HEK293 (cell line): ENCODE measurements at regions not wholly inside any gene's neighbourhood (a gene's known extent, or its start where the extent isn't known, plus 50 kb on each side); places are given as distances from the start of the nearest gene placed in this dataset.

Source experiments
- CTCF ChIA-PET: fragments of 350-600 bp; formaldehyde crosslinking; extraction: SDS; loops from one replicate; lab custom pipeline; 2021; ENCODE audit warnings: antibody characterized with exemption; lab: Yijun Ruan, JAX
- POLR2A ChIA-PET: fragments of 300-600 bp; formaldehyde crosslinking; extraction: SDS; loops from one replicate; lab custom pipeline; 2020; ENCODE audit warnings: antibody characterized with exemption, inconsistent platforms; lab: Yijun Ruan, JAX
- H3K27ac ChIP-seq: fragments of 200-500 bp; sonication (Bioruptor generic); 2 replicates; pipeline ENCODE4 v1.5.1; 2014; ENCODE audit warnings: low read depth, low read length, control low read depth, inconsistent platforms; ENCODE audit errors: extremely low read depth
- H3K36me3 ChIP-seq, 2 experiments: fragments of 200-500 bp in 1 of 2; sonication (Bioruptor generic) in 1 of 2; 1 replicate in 1 of 2; 2 replicates in 1 of 2; pipeline ENCODE4 v1.5.1; 2014 to 2017; ENCODE audit warnings: inconsistent platforms in 2 of 2, low read length in 2 of 2; ENCODE audit not compliant: control insufficient read depth in 2 of 2, insufficient read depth in 1 of 2
- H3K4me1 ChIP-seq: fragments of 200-500 bp; sonication (Bioruptor generic); 2 replicates; pipeline ENCODE4 v1.5.1; 2014; ENCODE audit warnings: mild to moderate bottlenecking, low read length, inconsistent platforms; ENCODE audit not compliant: control insufficient read depth, insufficient read depth
- H3K4me3 ChIP-seq: 2 replicates; pipeline ENCODE4 v1.5.1; 2011; ENCODE audit warnings: low read depth, mild to moderate bottlenecking, control low read depth, low read length, moderate library complexity
- H3K9me3 ChIP-seq: fragments of 200-500 bp; sonication (Bioruptor generic); 2 replicates; pipeline ENCODE4 v1.5.1; 2014; ENCODE audit warnings: low read depth, low read length, inconsistent platforms; ENCODE audit not compliant: control insufficient read depth, insufficient read depth
- KLF7 ChIP-seq: fragments of 450-650 bp; formaldehyde crosslinking; IDR thresholded peaks from 2 replicates; pipeline ENCODE4 v1.5.1; 2016; ENCODE audit warnings: missing biosample characterization, missing genetic modification characterization, borderline replicate concordance
- ZBTB26 ChIP-seq: fragments of 450-650 bp; formaldehyde crosslinking; optimal IDR thresholded peaks from 2 replicates; pipeline ENCODE3; 2016; ENCODE audit warnings: missing biosample characterization, mild to moderate bottlenecking, missing genetic modification characterization
- ZBTB44 ChIP-seq: fragments of 450-650 bp; IDR thresholded peaks from 2 replicates; pipeline ENCODE4 v1.5.1; 2018; ENCODE audit warnings: missing biosample characterization, mild to moderate bottlenecking, missing genetic modification characterization
- ZBTB7A ChIP-seq: fragments of 450-650 bp; formaldehyde crosslinking; IDR thresholded peaks from 2 replicates; pipeline ENCODE4 v1.5.1; 2016; ENCODE audit warnings: low read depth, missing biosample characterization, missing genetic modification characterization
- ZFHX2 ChIP-seq: fragments of 450-650 bp; formaldehyde crosslinking; conservative IDR thresholded peaks from 2 replicates; pipeline ENCODE4 v1.5.1; 2016; ENCODE audit warnings: missing biosample characterization, missing genetic modification characterization
- ZFP69B ChIP-seq: fragments of 450-650 bp; formaldehyde crosslinking; IDR thresholded peaks from 2 replicates; pipeline ENCODE4 v1.5.1; 2016; ENCODE audit warnings: missing biosample characterization, missing genetic modification characterization
- ZNF121 ChIP-seq: fragments of 450-650 bp; formaldehyde crosslinking; IDR thresholded peaks from 2 replicates; pipeline ENCODE4 v1.5.1; 2016; ENCODE audit warnings: missing biosample characterization, missing genetic modification characterization
- ZNF16 ChIP-seq: fragments of 450-650 bp; formaldehyde crosslinking; IDR thresholded peaks from 2 replicates; pipeline ENCODE4 v1.5.1; 2016; ENCODE audit warnings: low read depth, missing biosample characterization, missing genetic modification characterization
- ZNF335 ChIP-seq: fragments of 450-650 bp; formaldehyde crosslinking; conservative IDR thresholded peaks from 2 replicates; pipeline ENCODE4 v1.5.1; 2016; ENCODE audit warnings: missing biosample characterization, missing genetic modification characterization
- ZNF394 ChIP-seq: fragments of 450-650 bp; formaldehyde crosslinking; IDR thresholded peaks from 2 replicates; pipeline ENCODE4 v1.5.1; 2016; ENCODE audit warnings: missing biosample characterization, missing genetic modification characterization, mild to moderate bottlenecking, moderate library complexity, borderline replicate concordance
- ZNF398 ChIP-seq: fragments of 450-650 bp; formaldehyde crosslinking; IDR thresholded peaks from 2 replicates; pipeline ENCODE4 v1.5.1; 2017; ENCODE audit warnings: missing biosample characterization, missing genetic modification characterization
- ZNF670 ChIP-seq: fragments of 450-650 bp; formaldehyde crosslinking; IDR thresholded peaks from 2 replicates; pipeline ENCODE4 v1.5.1; 2016; ENCODE audit warnings: missing biosample characterization, missing genetic modification characterization, low read depth
- ZNF707 ChIP-seq: fragments of 450-650 bp; formaldehyde crosslinking; IDR thresholded peaks from 2 replicates; pipeline ENCODE4 v1.5.1; 2016; ENCODE audit warnings: missing biosample characterization, missing genetic modification characterization
- TF ChIP-seq, protein P1 (sequence below): fragments of 450-650 bp; formaldehyde crosslinking; IDR thresholded peaks from 2 replicates; pipeline ENCODE4 v1.5.1; 2016; ENCODE audit warnings: missing biosample characterization, missing genetic modification characterization
- TF ChIP-seq, protein P2 (sequence below): fragments of 450-650 bp; formaldehyde crosslinking; IDR thresholded peaks from 2 replicates; pipeline ENCODE4 v1.5.1; 2016; ENCODE audit warnings: missing biosample characterization, missing genetic modification characterization
- TF ChIP-seq, protein P3 (sequence below): fragments of 450-650 bp; formaldehyde crosslinking; IDR thresholded peaks from 2 replicates; pipeline ENCODE4 v1.5.1; 2017; ENCODE audit warnings: missing biosample characterization, missing genetic modification characterization

DNA sequence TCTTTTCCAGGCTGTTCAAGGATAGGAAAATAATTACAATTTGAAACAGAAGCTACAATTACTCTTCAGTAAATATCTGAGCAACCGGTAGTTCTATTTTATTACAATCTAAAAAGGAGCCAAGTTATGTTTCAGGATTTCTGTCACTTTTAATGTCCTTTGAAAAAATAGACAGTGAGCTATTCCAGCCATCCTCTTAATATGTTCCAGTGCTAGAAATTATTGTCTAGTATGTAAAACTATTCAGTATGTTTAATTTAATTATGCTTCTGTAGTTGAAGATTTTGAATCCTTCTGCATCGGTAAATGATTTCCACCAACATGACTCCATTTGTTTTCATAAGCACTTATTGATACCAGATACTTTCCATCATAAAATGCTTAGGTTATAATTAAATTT, 129.6 kb upstream of the SEMA3D start (continued):
- TF ChIP-seq, protein P1, sequence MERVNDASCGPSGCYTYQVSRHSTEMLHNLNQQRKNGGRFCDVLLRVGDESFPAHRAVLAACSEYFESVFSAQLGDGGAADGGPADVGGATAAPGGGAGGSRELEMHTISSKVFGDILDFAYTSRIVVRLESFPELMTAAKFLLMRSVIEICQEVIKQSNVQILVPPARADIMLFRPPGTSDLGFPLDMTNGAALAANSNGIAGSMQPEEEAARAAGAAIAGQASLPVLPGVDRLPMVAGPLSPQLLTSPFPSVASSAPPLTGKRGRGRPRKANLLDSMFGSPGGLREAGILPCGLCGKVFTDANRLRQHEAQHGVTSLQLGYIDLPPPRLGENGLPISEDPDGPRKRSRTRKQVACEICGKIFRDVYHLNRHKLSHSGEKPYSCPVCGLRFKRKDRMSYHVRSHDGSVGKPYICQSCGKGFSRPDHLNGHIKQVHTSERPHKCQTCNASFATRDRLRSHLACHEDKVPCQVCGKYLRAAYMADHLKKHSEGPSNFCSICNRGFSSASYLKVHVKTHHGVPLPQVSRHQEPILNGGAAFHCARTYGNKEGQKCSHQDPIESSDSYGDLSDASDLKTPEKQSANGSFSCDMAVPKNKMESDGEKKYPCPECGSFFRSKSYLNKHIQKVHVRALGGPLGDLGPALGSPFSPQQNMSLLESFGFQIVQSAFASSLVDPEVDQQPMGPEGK, result no peak
- TF ChIP-seq ZNF335 (tag by site-specific recombination) (no peak), ZBTB44 (tag by site-specific recombination) (no peak), ZBTB7A (tag by site-specific recombination) (no peak), ZBTB26 (tag by site-specific recombination) (no peak), ZFHX2 (tag by site-specific recombination) (no peak), ZNF670 (no peak), ZNF121 (tag by site-specific recombination) (no peak), ZNF398 (tag by site-specific recombination) (no peak), ZNF707 (tag by site-specific recombination) (no peak), ZFP69B (tag by site-specific recombination) (no peak)
- TF ChIP-seq, protein P2, sequence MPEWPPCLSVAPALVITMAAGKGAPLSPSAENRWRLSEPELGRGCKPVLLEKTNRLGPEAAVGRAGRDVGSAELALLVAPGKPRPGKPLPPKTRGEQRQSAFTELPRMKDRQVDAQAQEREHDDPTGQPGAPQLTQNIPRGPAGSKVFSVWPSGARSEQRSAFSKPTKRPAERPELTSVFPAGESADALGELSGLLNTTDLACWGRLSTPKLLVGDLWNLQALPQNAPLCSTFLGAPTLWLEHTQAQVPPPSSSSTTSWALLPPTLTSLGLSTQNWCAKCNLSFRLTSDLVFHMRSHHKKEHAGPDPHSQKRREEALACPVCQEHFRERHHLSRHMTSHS (tag by site-specific recombination), result no peak
- TF ChIP-seq, protein P3, sequence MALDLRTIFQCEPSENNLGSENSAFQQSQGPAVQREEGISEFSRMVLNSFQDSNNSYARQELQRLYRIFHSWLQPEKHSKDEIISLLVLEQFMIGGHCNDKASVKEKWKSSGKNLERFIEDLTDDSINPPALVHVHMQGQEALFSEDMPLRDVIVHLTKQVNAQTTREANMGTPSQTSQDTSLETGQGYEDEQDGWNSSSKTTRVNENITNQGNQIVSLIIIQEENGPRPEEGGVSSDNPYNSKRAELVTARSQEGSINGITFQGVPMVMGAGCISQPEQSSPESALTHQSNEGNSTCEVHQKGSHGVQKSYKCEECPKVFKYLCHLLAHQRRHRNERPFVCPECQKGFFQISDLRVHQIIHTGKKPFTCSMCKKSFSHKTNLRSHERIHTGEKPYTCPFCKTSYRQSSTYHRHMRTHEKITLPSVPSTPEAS (tag by site-specific recombination), result no peak

DNA sequence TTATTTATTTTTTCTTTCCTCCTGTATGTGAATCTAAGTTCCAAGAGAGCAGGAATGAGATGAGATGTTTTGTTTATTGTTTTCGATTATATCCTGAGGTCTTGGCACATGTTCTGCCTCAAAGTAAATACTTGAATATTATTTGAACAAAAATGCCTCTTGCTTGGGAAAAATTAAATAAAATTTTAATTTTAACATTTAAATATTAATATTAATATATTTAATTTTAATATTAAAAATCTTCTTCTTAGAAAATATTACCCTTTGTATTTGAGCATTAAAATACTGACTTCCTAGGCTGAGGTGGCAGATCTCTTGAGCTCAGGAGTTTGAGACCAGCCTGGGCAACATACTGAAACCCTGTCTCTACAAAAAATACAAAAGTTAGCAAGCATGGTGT, 123.4 kb upstream of the SEMA3D start:
- Histone ChIP-seq H3K4me3 (no peak overlapping the region), H3K4me1 (no peaks in the 10 kb centered on the region), H3K27ac (no peak overlapping the region), H3K36me3 (no peaks in the 10 kb centered on the region), H3K9me3 (no peaks in the 10 kb centered on the region)
- POLR2A ChIA-PET, result no interaction called here
- CTCF ChIA-PET, result interaction anchor here (0.6 kb wide), 1 partner anchor 239 kb away, joined by 4 read pairs; no protein-coding TSS in a partner anchor
- TF ChIP-seq KLF7 (no peak), ZNF394 (tag by site-specific recombination) (no peak), ZNF16 (tag by site-specific recombination) (no peak)
